ENCODE measurements at regions not wholly inside any gene's neighbourhood (a gene's known extent, or its start where the extent isn't known, plus 50 kb on each side); places are given as distances from the start of the nearest gene placed in this dataset.

DNA sequence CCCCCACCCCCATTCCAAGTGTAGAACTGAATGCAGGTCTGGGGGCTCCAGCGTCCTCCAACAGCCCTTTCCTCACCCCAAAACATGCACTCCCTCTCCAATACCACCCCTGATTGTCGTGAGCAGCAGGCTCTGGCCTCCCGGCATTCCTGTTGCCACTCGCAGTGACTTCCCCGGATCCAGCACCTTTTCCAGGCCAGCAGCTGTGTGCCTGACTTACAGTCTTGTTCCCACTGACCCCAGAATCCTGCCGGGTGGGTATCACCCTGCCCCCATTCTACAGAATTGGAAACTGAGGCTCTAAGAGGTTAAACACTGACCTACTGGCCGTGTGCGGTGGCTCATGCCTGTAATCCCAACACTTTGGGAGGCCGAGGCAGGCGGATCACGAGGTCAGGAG, 127.2 kb downstream of the OLFM1 start:
- TF ChIP-seq, protein P1, sequence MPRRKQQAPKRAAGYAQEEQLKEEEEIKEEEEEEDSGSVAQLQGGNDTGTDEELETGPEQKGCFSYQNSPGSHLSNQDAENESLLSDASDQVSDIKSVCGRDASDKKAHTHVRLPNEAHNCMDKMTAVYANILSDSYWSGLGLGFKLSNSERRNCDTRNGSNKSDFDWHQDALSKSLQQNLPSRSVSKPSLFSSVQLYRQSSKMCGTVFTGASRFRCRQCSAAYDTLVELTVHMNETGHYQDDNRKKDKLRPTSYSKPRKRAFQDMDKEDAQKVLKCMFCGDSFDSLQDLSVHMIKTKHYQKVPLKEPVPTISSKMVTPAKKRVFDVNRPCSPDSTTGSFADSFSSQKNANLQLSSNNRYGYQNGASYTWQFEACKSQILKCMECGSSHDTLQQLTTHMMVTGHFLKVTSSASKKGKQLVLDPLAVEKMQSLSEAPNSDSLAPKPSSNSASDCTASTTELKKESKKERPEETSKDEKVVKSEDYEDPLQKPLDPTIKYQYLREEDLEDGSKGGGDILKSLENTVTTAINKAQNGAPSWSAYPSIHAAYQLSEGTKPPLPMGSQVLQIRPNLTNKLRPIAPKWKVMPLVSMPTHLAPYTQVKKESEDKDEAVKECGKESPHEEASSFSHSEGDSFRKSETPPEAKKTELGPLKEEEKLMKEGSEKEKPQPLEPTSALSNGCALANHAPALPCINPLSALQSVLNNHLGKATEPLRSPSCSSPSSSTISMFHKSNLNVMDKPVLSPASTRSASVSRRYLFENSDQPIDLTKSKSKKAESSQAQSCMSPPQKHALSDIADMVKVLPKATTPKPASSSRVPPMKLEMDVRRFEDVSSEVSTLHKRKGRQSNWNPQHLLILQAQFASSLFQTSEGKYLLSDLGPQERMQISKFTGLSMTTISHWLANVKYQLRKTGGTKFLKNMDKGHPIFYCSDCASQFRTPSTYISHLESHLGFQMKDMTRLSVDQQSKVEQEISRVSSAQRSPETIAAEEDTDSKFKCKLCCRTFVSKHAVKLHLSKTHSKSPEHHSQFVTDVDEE (CRISPR knock-in tag; IDR thresholded peaks at IDR 0.05) = no peak
- no peak for TF ChIP-seq OSR1 (CRISPR knock-in tag; IDR thresholded peaks at IDR 0.05)
- no peak for TF ChIP-seq ZC3H10 (CRISPR knock-in tag; IDR thresholded peaks at IDR 0.05)
- TF ChIP-seq ARNTL (CRISPR knock-in tag; IDR thresholded peaks at IDR 0.05; ENCODE audit: borderline replicate concordance, low read depth) = no peak
- TF ChIP-seq TOX (CRISPR knock-in tag; IDR thresholded peaks at IDR 0.05; ENCODE audit: borderline replicate concordance) = no peak
- no peak for TF ChIP-seq RARB (CRISPR knock-in tag; IDR thresholded peaks at IDR 0.05)
- TF ChIP-seq CSDC2 (CRISPR knock-in tag; IDR thresholded peaks at IDR 0.05) = no peak
- no peak for TF ChIP-seq ZFP30 (CRISPR knock-in tag; IDR thresholded peaks at IDR 0.05)
- TF ChIP-seq, protein P2, sequence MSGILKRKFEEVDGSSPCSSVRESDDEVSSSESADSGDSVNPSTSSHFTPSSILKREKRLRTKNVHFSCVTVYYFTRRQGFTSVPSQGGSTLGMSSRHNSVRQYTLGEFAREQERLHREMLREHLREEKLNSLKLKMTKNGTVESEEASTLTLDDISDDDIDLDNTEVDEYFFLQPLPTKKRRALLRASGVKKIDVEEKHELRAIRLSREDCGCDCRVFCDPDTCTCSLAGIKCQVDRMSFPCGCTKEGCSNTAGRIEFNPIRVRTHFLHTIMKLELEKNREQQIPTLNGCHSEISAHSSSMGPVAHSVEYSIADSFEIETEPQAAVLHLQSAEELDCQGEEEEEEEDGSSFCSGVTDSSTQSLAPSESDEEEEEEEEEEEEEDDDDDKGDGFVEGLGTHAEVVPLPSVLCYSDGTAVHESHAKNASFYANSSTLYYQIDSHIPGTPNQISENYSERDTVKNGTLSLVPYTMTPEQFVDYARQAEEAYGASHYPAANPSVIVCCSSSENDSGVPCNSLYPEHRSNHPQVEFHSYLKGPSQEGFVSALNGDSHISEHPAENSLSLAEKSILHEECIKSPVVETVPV (CRISPR knock-in tag; IDR thresholded peaks at IDR 0.05) = no peak
- TF ChIP-seq PPARA (CRISPR knock-in tag; IDR thresholded peaks at IDR 0.05; ENCODE audit: borderline replicate concordance) = no peak
- no peak for TF ChIP-seq ISL1 (CRISPR knock-in tag; IDR thresholded peaks at IDR 0.05)
- no peak for TF ChIP-seq GLIS3 (CRISPR knock-in tag; IDR thresholded peaks at IDR 0.05)
- TF ChIP-seq, protein P3, sequence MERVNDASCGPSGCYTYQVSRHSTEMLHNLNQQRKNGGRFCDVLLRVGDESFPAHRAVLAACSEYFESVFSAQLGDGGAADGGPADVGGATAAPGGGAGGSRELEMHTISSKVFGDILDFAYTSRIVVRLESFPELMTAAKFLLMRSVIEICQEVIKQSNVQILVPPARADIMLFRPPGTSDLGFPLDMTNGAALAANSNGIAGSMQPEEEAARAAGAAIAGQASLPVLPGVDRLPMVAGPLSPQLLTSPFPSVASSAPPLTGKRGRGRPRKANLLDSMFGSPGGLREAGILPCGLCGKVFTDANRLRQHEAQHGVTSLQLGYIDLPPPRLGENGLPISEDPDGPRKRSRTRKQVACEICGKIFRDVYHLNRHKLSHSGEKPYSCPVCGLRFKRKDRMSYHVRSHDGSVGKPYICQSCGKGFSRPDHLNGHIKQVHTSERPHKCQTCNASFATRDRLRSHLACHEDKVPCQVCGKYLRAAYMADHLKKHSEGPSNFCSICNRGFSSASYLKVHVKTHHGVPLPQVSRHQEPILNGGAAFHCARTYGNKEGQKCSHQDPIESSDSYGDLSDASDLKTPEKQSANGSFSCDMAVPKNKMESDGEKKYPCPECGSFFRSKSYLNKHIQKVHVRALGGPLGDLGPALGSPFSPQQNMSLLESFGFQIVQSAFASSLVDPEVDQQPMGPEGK (CRISPR knock-in tag; IDR thresholded peaks at IDR 0.05; ENCODE audit: borderline replicate concordance) = no peak
- no peak for TF ChIP-seq TCF4 (CRISPR knock-in tag; IDR thresholded peaks at IDR 0.05; ENCODE audit: borderline replicate concordance)
- TF ChIP-seq, protein P4, sequence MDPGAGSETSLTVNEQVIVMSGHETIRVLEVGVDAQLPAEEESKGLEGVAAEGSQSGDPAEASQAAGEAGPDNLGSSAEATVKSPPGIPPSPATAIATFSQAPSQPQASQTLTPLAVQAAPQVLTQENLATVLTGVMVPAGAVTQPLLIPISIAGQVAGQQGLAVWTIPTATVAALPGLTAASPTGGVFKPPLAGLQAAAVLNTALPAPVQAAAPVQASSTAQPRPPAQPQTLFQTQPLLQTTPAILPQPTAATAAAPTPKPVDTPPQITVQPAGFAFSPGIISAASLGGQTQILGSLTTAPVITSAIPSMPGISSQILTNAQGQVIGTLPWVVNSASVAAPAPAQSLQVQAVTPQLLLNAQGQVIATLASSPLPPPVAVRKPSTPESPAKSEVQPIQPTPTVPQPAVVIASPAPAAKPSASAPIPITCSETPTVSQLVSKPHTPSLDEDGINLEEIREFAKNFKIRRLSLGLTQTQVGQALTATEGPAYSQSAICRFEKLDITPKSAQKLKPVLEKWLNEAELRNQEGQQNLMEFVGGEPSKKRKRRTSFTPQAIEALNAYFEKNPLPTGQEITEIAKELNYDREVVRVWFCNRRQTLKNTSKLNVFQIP (CRISPR knock-in tag; IDR thresholded peaks at IDR 0.05; ENCODE audit: borderline replicate concordance, low read depth) = no peak
- TF ChIP-seq SNAI2 (CRISPR knock-in tag; IDR thresholded peaks at IDR 0.05) = no peak
- no peak for TF ChIP-seq ZNF565 (CRISPR knock-in tag; conservative IDR thresholded peaks at IDR 0.05; ENCODE audit: low read depth)
- no peak for TF ChIP-seq ZNF70 (CRISPR knock-in tag; IDR thresholded peaks at IDR 0.05)
- no peak for TF ChIP-seq ZFP3 (CRISPR knock-in tag; IDR thresholded peaks at IDR 0.05)
- no peak for TF ChIP-seq BACH2 (CRISPR knock-in tag; IDR thresholded peaks at IDR 0.05; ENCODE audit: borderline replicate concordance)
- ATAC-seq = no peak

DNA sequence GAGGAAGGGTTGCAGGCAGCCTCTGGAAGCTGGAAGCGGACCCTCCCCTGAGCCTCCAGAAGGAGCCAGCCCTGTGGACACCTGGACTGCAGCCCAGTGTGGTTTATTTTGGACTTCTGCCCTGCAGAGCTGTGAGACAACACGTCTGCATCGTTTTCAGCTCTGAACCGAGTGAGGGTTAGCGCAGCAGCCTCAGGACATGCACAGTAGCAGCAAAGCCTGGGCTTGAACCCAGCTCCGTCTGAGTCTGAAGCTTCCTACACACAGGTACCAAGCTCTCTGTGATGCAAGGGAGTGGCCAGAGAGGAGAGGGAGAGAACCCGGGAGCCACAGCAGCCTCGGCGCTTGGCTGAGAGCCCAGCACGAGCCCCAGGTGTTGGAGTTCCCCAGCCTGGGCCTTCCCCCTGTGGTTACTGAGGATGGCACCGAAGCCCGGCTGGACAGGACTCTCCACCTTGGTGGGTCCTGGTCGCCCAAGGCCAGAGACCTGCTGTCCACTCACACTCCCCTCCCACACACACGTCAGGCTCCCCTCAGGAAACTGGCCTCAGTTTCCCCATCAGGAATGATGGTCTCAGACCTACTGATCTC, 128.2 kb downstream of the OLFM1 start:
- no peak for ATAC-seq
- TF ChIP-seq RARB (CRISPR knock-in tag; IDR thresholded peaks at IDR 0.05) (no peak), BACH2 (CRISPR knock-in tag; IDR thresholded peaks at IDR 0.05; ENCODE audit: borderline replicate concordance) (no peak), ARNTL (CRISPR knock-in tag; IDR thresholded peaks at IDR 0.05; ENCODE audit: borderline replicate concordance, low read depth) (no peak), GLIS3 (CRISPR knock-in tag; IDR thresholded peaks at IDR 0.05) (no peak), ZNF565 (CRISPR knock-in tag; conservative IDR thresholded peaks at IDR 0.05; ENCODE audit: low read depth) (no peak), ZFP3 (CRISPR knock-in tag; IDR thresholded peaks at IDR 0.05) (no peak), ZNF70 (CRISPR knock-in tag; IDR thresholded peaks at IDR 0.05) (no peak), SNAI2 (CRISPR knock-in tag; IDR thresholded peaks at IDR 0.05) (no peak), ZNF8 (CRISPR knock-in tag; IDR thresholded peaks at IDR 0.05) (no peak), CSDC2 (CRISPR knock-in tag; IDR thresholded peaks at IDR 0.05) (no peak), TOX (CRISPR knock-in tag; IDR thresholded peaks at IDR 0.05; ENCODE audit: borderline replicate concordance) (no peak), PPARA (CRISPR knock-in tag; IDR thresholded peaks at IDR 0.05; ENCODE audit: borderline replicate concordance) (no peak), ESRRG (CRISPR knock-in tag; IDR thresholded peaks at IDR 0.05) (no peak)
- TF ChIP-seq, protein P5, sequence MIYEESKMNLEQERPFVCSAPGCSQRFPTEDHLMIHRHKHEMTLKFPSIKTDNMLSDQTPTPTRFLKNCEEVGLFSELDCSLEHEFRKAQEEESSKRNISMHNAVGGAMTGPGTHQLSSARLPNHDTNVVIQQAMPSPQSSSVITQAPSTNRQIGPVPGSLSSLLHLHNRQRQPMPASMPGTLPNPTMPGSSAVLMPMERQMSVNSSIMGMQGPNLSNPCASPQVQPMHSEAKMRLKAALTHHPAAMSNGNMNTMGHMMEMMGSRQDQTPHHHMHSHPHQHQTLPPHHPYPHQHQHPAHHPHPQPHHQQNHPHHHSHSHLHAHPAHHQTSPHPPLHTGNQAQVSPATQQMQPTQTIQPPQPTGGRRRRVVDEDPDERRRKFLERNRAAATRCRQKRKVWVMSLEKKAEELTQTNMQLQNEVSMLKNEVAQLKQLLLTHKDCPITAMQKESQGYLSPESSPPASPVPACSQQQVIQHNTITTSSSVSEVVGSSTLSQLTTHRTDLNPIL (CRISPR knock-in tag; IDR thresholded peaks at IDR 0.05; ENCODE audit: low read depth) = no peak
- TF ChIP-seq, protein P1 (CRISPR knock-in tag; IDR thresholded peaks at IDR 0.05) = no peak
- TF ChIP-seq, protein P2 (CRISPR knock-in tag; IDR thresholded peaks at IDR 0.05) = no peak
- TF ChIP-seq, protein P4 (CRISPR knock-in tag; IDR thresholded peaks at IDR 0.05; ENCODE audit: borderline replicate concordance, low read depth) = no peak

All from SK-N-SH treated with all-trans-retinoic acid at 6 μM for 48 hours (cell line).